Anterior cingulate cortex (tissue), 58 donors: ENCODE measurements at regions not wholly inside any gene's neighbourhood (a gene's known extent, or its start where the extent isn't known, plus 50 kb on each side); places are given as distances from the start of the nearest gene placed in this dataset.
"Not testable (repeated sequence)": the region's sequence is repeated elsewhere in the genome, so short reads cannot be mapped to it uniquely, and the experiment has no call there.

ENCODE experiments used
- DNase-seq, 58 donors: peaks; one replicate each; lab custom pipeline; 2025; lab: John Stamatoyannopoulos, UW

DNA sequence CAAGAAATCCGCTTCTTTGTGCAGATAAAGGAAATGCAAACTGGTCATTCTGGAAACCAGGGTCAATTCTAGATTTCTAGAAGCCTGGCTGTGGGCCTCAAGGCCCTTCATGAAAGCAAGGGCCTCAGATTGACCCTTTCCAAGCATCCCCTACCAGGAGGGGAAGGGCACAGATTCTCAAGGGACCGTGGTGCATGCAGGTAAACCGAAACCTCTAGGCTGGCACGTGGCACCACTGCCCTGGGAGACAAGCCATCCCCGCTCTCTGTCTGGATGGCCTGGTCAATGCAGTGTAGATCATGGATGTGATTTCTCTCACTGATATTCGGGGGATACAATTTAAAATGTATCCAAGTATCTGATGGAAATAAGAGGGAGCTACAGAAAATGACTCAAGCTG lies 69.4 kb downstream of the TOMM20 start:
- no peak for DNase-seq

DNA sequence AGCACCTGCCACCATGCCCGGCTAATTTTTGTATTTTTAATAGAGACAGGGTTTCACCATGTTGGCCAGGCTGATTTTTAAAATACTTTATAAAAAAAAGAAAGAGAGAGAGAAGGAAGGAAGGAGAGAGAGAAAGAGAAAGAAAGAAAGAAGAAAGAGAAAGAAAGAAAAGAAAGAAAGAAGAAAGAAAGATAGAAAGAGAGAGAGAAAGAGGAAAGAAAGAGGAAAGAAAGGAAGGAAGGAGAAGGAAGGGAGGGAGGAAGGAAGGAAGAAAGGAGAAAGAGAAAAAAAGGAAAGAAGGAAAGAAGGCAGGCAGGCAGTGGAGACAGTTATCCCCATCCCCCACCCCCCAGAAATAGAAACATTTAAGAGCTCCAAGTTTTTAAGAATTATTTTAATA lies 69.9 kb downstream of the TOMM20 start:
- no peak for DNase-seq

DNA sequence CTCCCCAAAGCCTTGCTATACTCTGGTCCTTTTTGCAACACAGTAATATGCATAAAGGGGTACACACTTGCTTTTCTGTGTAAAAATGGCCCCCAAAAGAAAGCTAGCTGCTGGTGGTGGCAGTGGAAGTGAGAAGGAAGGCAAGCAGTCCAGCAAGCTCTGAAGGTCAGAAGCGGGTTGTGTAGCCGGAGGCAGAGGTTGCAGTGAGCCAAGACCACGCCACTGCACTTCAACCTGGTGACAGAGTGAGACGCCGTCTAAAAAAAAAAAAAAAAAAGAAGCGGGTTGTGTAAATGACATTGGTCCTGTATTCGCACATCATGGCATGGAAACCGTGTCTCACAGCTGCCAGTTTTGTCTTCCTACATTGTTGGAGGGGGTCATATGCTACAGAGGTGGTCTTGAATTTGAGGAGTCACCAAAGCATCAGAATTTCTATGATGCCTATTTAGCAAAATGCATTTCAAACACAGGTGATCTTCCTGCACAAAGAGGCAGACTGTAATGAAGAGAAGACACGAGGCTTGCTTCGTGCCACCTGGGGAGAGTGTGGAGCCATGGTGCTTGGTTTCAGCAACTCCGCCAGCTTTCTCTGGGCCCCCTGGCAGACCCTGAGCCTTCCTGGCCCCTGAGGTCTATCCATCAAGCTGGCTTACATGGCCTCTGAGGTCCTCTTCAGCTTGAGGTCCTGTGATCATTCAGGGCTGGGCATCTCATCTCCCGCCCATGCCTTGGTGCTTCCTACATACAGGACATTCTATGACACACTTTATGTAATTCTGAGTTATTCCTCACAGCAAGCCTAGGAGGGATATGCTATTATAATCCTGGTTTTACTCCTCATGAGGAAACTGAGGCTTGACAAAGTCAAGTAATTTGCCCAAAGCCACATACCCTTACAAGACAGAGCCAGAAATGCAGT lies 71.0 kb downstream of the TOMM20 start:
- no peak for DNase-seq

DNA sequence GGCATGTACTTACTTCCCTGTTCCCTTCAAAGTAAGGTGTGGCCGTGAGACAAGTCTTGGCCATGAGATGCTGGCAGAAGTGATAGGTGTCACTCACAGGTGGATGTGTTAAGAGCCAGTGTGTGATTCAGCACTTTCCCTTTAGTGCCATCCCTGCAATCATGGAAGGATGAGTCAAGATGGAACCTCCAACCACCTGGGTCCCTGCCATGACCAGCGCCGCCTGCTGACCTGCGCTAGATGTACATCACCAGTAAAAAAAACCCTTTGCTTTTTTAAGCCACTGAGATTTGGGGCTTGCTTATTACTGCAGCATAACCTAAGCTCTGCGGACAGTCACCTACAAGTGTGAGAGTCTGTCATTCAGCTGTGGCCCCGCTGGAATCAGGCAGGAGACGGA lies 71.7 kb downstream of the TOMM20 start:
- no peak for DNase-seq

DNA sequence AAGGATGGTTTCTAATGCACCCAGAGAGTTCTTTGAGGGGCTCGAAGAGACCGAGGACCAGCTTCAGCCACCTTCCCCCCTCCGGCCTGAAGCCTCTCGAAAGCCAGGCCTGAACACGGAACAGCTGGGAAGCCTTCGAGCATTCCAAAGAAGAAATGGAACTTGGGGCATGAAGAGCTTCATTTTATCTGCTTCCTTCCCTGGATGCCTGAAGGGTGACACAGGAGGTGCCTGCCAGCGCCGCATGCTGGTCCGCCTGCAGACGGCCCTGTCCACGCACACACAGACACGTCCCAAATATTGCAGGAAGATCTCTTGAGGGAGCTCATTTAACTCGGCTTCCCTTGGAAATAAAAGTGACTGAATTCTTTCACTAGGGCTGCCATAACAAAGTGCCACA lies 73.7 kb downstream of the TOMM20 start:
- DNase-seq = no peak

DNA sequence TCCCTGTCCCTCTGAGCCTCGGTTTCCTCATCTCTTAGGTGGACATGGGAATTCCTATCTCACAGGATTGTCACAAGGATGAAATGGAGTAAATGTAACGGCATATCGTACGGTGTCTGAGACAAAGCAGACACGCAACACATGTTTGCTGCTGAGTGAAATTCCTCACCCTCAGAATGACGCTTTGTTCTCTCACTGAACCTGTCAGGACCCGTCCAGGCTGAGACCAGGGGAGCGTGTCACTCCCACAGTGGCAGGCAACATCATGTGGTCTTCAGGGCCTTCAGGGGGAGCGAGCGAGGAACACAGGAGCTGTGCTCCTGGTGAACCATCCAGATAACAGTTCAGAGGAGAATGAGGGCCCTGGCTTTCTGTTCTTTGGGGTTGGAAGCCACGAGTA lies 74.2 kb downstream of the TOMM20 start:
- DNase-seq = no peak

DNA sequence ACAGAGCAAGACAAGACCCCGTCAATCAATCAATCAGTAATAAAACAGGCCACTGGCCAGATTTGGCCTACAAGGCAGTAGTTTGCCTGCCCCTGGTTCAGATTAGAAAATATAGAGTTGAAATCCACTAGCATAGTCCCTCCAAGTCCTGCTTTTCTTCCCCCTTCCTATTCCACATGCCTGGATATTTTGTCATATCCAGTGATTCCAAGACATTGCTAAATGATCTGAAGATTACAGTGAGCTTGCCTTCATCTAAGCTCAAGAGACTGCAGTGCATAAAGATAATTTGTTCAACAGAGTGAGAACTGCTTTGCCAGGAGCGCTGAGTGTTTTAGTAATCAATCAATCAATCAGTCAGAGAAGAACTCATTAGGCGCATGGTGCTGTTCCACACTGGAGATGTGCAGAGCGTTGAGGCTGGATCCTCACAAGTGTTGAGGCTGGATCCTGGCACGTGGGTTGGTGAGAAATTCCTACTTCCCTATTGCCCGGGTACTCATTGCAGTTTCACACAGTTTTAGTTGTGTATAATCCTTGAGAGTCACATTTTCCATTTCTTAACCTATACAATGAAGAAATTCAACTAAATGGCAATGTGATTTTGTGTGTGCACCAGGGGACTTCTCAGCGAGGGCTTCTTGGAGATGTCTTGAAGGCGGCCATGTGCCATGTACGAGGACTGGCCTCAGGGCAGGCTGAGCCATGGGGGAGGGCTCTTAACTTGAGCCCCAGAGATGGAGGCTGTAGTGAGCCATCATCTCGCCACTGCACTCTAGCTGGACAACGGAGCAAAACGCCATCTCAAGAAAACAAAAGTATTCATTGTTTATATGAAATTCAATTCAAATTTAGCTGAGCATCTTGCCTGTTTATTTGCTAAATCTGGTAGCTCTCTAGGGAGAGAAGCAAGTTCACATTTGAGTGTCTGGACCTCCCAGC lies 76.3 kb downstream of the TOMM20 start:
- DNase-seq = peak in 3 of 58 donors; percentile 8 to 25 (median 12)

DNA sequence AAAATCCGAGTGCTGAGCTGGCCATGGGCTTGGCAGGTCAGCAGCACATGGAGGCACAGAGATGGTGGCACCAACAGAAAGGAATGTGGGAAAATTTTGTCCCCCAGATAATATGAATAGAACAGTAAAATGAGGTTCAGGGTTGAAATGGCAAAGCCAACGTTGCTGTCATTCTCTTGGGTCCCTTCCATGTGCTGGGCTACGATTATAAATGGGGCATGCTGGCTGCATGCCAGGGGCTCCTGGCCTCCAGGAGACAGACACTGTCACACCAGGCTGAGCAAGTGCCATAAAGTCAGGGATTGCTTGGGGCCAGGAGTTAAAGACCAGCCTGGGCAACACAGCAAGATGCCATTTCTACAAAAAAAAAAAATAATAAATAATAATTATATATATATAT lies 77.1 kb downstream of the TOMM20 start:
- peak in 1 of 58 donors; percentile 70 for DNase-seq

DNA sequence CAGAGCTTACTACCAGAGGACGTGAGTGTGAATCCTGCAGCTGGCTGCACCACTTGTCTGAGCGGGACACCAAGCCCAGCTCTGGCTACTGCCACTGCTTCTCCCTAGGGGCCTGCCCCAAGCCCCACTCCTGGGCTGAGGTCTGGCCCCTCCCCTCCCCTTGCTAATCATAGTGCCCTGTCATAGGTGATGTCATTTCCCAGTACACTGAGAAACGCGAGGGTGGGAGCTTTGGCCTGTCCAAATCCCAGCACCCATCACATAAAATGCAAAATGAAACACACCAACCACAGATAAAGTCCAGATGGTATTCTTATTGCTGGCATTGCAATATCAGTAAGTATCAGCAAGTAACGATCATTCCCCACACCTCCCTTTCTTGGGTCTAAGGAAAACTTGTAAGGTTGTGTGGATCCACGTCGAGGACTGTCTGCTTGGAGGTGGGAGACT lies 77.7 kb downstream of the TOMM20 start:
- no peak for DNase-seq

DNA sequence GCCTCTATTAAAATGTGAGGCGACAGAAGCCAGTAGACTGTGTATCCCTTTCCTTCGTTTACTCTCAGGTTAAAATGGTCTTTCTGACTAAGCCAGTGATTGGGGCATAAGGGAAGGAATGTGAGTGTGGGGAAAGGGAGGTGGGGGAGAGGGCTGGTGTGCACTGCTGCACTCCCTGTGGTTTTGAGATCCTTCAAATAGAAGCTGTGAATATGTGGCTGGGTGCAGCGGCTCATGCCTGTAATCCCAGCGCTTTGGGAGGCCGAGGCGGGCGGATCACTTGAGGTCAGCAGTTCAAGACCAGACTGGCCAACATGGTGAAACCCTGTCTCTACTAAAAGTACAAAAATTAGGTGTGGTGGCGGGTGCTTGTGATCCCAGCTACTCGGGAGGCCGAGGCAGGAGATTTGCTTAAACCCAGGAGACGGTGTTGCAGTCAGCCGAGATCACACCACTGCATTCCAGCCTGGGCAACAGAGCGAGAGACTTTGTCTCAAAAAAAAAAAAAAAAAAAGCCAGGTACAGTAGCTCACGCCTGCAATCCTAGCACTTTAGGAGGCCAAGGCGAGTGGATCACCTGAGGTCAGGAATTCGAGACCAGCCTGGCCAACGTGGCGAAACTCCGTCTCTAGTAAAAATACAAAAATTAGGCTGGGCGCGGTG lies 78.8 kb downstream of the TOMM20 start:
- not testable (repeated sequence) for DNase-seq

DNA sequence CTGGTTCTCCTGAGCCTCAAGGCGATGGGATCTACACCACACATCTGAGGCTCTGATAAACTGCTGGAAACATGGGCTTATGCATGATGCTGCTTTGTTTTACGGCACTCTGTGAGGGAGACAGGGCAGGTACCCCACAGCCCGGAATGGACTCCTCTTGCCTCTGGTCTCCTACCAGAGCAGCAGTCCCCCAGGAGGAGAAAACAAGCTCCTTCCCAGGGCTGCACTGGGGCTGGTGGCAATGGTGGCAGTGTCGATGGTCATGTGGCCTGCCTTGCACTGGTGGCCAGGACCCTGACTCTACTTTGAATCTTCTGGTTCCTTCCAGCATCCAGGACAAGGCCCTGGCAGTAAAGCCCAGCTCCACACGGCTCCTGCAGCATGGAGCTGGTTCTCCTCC lies 79.4 kb downstream of the TOMM20 start:
- no peak for DNase-seq

DNA sequence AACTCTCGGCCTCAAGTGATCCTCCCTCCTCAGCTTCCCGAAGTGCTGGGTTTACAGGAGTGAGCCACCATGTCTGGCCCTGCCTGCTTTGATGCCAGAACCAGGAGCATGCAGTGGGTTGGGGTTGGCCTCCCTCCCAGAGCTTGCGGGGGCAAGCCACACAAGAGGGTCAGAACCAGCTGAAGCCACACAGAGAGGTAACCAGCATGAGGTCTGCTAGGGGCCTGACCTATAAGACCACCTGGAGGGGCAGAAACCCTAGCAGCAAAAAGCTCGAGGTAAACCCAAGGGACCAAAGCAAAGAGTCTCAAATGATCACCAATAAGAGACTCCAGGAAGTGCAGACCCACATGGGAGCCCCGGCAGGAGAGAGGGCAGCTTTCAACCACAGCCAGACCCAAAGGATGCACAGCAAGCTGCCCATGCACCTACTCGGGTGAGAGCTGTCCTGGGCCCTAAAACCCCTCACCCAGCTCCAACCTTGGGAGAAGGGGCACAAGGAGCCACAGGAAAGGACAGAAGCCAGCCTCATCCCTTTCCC lies 81.2 kb downstream of the TOMM20 start:
- DNase-seq = no peak

DNA sequence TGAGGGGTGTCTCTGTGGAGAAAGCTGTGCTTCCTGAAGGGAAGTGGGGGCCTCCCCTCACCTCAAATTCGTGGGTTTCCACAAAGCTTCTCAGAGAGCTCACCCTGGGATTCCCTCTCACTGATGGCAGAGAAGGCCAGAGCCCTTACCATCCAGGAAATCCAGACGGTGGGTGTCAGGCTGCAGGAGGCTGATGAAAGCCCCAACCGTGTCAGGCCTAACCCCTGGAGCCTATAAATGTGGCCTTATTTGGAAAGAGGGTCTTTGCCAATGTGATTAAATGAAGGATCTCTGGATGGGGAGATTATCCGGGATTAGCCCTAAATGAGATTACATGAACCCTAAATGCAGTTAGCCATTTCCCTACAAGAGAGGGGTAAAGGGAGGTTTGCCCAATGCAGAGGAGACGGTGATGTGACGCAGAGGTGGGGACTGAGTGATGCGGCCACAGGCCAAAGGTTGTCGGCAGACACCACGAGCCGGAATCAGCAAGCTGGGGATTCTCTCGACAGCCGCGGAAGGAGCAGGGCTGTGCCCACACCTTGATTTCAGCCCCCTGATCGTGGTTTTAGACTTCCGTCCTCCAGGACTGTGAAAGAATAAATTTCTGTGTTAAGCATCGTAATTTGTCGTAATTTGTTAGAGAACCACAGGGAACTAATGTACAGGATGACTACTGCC lies 82.6 kb downstream of the TOMM20 start:
- DNase-seq = no peak

DNA sequence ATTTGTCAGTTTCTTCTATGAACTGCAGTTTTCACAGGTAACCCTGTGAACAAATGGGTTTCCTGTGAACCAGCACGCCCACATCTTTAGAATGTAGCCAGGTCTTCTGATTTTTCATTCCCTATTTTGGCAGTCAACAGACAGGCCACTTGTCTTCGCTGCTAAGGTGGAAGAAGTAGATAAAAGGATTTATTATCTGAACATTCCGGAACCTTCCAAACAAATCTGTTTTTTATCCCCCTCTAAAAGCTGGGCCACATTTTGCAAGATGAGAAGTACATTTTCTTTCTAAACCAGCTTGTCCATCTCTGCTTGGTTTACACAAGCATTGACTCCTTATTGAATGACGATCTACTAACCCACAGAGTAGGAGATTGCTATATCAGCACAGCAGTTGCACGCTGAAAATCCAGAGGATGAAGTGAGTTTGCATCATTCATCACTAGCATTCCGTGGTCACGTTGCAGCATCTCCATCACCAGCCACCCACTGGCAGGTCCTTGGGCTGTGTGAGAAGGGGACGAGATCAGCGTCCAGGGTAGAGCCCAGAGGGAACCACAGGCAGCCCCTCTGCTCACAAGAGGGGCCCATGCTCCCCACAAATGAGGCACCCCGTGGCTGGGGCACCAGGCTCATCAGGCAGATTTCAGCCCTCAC lies 83.5 kb downstream of the TOMM20 start:
- DNase-seq = no peak

DNA sequence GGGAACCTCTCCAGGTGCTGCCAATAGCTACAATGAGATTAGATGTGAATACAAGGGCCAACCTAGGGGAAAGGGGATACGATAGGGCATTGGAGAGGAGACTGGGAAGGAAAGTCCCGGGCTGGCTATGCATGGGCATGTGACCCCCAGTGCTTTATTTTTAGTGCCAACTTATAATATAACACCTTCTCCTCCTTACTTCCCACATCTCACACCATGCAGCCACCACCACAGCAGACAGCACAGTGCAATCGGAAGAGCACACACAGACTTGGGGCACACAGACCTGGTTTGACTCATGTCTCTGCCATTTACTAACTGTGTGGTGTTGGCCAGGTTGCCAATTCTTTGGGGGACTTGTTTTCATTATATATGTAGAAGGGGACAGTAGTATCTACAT lies 85.4 kb downstream of the TOMM20 start:
- no peak for DNase-seq

DNA sequence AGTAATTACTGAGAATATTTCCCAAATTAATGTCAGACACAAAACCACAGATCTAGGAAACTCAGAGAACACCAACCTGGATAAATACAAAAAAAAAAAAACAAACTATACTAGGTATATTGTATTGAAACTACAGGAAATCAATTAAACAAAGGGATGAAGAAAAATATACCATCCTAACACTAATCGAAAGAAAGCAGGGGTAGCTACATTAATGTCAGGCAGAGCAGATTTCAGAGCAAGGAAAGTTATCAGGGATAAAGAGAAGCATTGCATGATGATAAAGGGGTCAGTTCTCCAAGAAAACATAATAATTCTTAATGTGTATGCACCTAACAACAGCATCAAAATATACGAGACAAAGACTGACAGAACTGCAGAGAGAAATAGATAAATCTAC lies 89.9 kb downstream of the TOMM20 start:
- no peak for DNase-seq

DNA sequence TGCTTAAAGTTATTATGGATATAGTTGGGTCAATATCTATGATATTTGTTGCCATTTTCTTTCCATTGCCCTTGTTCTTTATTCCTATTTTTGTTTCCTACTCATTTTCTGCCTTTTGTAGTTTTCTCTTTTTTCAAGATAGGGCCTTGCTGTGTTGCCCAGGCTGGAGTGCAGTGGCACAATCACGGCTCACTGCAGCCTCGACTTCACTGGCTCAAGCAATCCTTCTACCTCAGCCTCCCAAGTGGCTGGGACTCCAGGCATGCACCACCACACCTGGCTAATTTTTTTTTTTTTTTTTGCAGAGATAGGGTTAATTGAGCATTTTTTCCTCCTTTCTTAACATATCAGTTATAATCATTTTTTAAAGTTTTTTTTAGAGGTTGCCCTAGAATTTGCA lies 92.7 kb downstream of the TOMM20 start:
- DNase-seq = no peak

DNA sequence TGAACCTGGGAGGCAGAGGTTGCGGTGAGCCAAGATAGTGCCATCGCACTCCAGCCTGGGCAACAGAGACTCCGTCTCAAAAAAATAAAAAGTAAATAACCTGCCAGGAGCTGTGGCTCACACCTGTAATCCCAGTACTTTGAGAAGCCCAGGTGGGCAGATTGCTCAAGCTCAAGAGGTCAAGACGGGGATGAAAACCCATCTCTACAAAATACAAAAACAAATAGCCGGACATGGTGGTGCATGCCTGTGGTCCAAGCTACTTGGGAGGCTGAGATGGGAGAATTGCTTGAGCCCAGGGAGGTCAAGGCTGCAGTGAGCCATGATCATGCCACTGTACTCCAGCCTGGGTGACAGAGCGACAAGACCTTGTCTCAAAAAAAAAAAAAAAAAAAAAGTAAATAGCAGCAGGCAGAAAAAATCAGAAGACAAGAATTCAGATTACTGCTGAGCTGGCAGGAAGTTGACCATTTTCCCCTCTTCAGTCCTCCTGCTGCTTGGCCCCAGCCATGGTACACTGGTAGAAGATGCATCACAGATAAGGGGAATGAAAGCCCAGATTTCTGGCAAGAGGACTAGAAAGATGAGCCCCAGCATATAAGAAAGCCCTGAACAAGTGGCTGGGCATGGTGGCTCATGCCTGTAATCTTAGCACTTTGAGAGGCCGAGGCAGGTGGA lies 97.6 kb downstream of the TOMM20 start:
- no peak for DNase-seq

DNA sequence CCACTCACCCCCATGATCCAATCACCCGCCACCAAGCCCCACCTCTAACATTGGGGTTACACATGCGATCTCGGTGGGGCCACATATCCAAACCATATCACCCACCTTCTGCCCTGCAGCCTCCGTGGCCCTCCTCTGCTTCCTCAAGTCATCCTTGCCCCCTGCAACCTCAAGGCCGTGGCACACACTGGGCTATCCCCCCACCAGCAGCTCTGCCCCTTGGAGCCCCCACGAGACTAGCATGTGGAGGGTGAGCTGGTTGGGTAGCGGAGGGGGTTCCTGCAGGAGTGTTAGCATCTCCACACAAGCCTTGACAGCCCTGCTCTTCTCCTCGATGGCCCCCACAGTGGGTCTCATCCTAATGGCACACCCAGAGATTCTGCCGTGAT lies 100.8 kb downstream of the TOMM20 start:
- DNase-seq = no peak
